GM10248 (cell line): ENCODE measurements at regions not wholly inside any gene's neighbourhood (a gene's known extent, or its start where the extent isn't known, plus 50 kb on each side); places are given as distances from the start of the nearest gene placed in this dataset.
"Not testable (repeated sequence)": the region's sequence is repeated elsewhere in the genome, so short reads cannot be mapped to it uniquely, and the experiment has no call there.

ENCODE experiments used
- CTCF ChIA-PET: fragments of 300-600 bp; sonication (Branson Sonifier 250); formaldehyde crosslinking; extraction: SDS; loops from one replicate; lab custom pipeline; 2021; ENCODE audit warnings: antibody characterized with exemption; lab: Yijun Ruan, JAX
- POLR2A ChIA-PET: fragments of 350-650 bp; sonication (Branson Sonifier 250); formaldehyde crosslinking; extraction: SDS; loops from one replicate; lab custom pipeline; 2020; ENCODE audit warnings: antibody characterized with exemption; lab: Yijun Ruan, JAX
- DNase-seq: peaks from one replicate; pipeline ENCODE4 v3.0.0; 2012; ENCODE audit errors: extremely low spot score
- CTCF ChIP-seq: IDR thresholded peaks from 2 replicates; pipeline ENCODE4 v1.5.1; 2012; ENCODE audit warnings: mild to moderate bottlenecking, low read depth; ENCODE audit errors: extremely low read depth, missing control alignments, control extremely low read depth

GRCh38 chr4:189806506-189806905, 134.2 kb upstream of the FRG1 start:
- ChIA-PET CTCF (interaction anchor here (0.8 to 1.0 kb wide), 2 partner anchors 9 to 11 kb away, joined by 3 read pairs; no protein-coding TSS in a partner anchor), POLR2A (no interaction called here)
- DNase-seq = no peak
- TF ChIP-seq CTCF = no peak

GRCh38 chr4:189807031-189807430, 133.6 kb upstream of the FRG1 start:
- ChIA-PET POLR2A (no interaction called here), CTCF (interaction anchor here (0.8 to 1.4 kb wide), 3 partner anchors 10 to 17 kb away, joined by 3 read pairs; no protein-coding TSS in a partner anchor)
- TF ChIP-seq CTCF = no peak
- DNase-seq = no peak

- ChIA-PET POLR2A (no interaction called here), CTCF (no interaction called here)
- no peak for DNase-seq
- TF ChIP-seq CTCF = no peak
Measured at GRCh38 chr4:189809241-189809735, 131.4 kb upstream of the FRG1 start.

GRCh38 chr4:189809839-189810238, 130.8 kb upstream of the FRG1 start:
- ChIA-PET CTCF (no interaction called here), POLR2A (no interaction called here)
- no peak for TF ChIP-seq CTCF
- no peak for DNase-seq

GRCh38 chr4:189810318-189811181, 130.1 kb upstream of the FRG1 start:
- DNase-seq, POLR2A ChIA-PET, CTCF ChIA-PET: not testable (repeated sequence)

GRCh38 chr4:189815404-189816192, 125.1 kb upstream of the FRG1 start:
- no peak for DNase-seq
- no peak for TF ChIP-seq CTCF
- CTCF ChIA-PET = interaction anchor here (1.0 kb wide), 2 partner anchors 15 to 22 kb away, joined by 3 to 4 read pairs; no protein-coding TSS in a partner anchor
- POLR2A ChIA-PET = no interaction called here
